Stomach (tissue), 8 donors: ENCODE measurements at regions not wholly inside any gene's neighbourhood (a gene's known extent, or its start where the extent isn't known, plus 50 kb on each side); places are given as distances from the start of the nearest gene placed in this dataset.

Source experiments
- DNase-seq, 2 donors: peaks; one replicate each; pipeline versions ENCODE4 v3.0.0 to v3.0.0-alpha.2; 2013 to 2019
- H3K27ac ChIP-seq, 5 donors: fragments of 200-600 bp in 4 of 5; sonication (generic) in 4 of 5; one replicate each; pipeline ENCODE4 v1.5.1; 2013 to 2019; ENCODE audit warnings: mild to moderate bottlenecking in 1 of 5, moderate library complexity in 1 of 5
- H3K27me3 ChIP-seq, 3 donors: fragments of 200-600 bp; sonication (generic); one replicate each; pipeline ENCODE4 v1.5.1; 2017 to 2019; ENCODE audit warnings: mixed run types in 1 of 3
- H3K36me3 ChIP-seq, 4 donors: fragments of 200-600 bp; sonication (generic); 1 replicate in 3 of 4; 2 replicates in 1 of 4; pipeline ENCODE4 v1.5.1; 2016 to 2019
- H3K4me1 ChIP-seq, 4 donors: fragments of 200-600 bp; sonication (generic); one replicate each; pipeline ENCODE4 v1.5.1; 2016 to 2019
- H3K4me3 ChIP-seq, 4 donors: fragments of 200-600 bp; sonication (generic) in 3 of 4; one replicate each; pipeline ENCODE4 v1.5.1; 2016 to 2019; ENCODE audit warnings: mild to moderate bottlenecking in 1 of 4
- H3K9me3 ChIP-seq, 4 donors: fragments of 200-600 bp; sonication (generic); one replicate each; pipeline ENCODE4 v1.5.1; 2016 to 2019
- CTCF ChIP-seq, 7 experiments: fragments of 450-650 bp in 4 of 7; fragments of 200-600 bp in 3 of 7; sonication (generic) in 3 of 7; IDR thresholded peaks; one replicate each; pipeline ENCODE4 v1.5.1; 2016 to 2019; ENCODE audit warnings: antibody characterized with exemption in 7 of 7, control low read depth in 2 of 7, mild to moderate bottlenecking in 1 of 7
- EP300 ChIP-seq: sonication (generic); formaldehyde crosslinking; IDR thresholded peaks from one replicate; pipeline ENCODE4 v1.6.1; 2017; ENCODE audit warnings: antibody characterized with exemption
- POLR2A ChIP-seq, 4 donors: fragments of 450-650 bp; IDR thresholded peaks; one replicate each; pipeline ENCODE4 v1.6.1; 2016; ENCODE audit warnings: antibody characterized with exemption in 4 of 4, control low read depth in 2 of 4, mild to moderate bottlenecking in 1 of 4, moderate library complexity in 1 of 4
- POLR2AphosphoS5 ChIP-seq, 3 donors: sonication (generic); formaldehyde crosslinking; IDR thresholded peaks; one replicate each; pipeline ENCODE4 v1.6.1; 2016; ENCODE audit warnings: antibody characterized with exemption in 3 of 3
- WGBS, 5 donors: extraction: QIAGEN DNeasy Blood & Tissue Kit in 3 of 5; methylation state at CpG; one replicate each; pipeline versions ENCODE4 v1.1.5 to v1.1.7; 2013 to 2018; 5-methylcytosine and 5-hydroxymethylcytosine counted together
- intact Hi-C: fragments of 100-400 bp; cut with DNase I; formaldehyde crosslinking; loops from one replicate; pipeline ENCODE4 v1.15.1; 2023; ENCODE audit warnings: low total_unique reads
- donor health status: healthy with polysubstance abuse.
- donor health status: Bipolar disorder and iron deficiency.
- donor health status: healthy.

GRCh38 chr6:71642793-71643192 is 243.6 kb upstream of the RIMS1 start:
- 88 to 94% (median 90%) methylated on average over 4 of the region's 4 CpGs for WGBS, 5 donors
- Histone ChIP-seq H3K9me3 (no peaks in the 10 kb centered on the region), H3K27ac (no peak overlapping the region), H3K27me3 (no peaks in the 10 kb centered on the region), H3K4me1 (no peaks in the 10 kb centered on the region), H3K36me3 (no peaks in the 10 kb centered on the region), H3K4me3 (no peak overlapping the region)
- intact Hi-C loops = no loop called here
- TF ChIP-seq POLR2A (IDR thresholded peaks at IDR 0.05) (no peak), EP300 (no peak), POLR2AphosphoS5 (IDR thresholded peaks at IDR 0.05) (no peak), CTCF (IDR thresholded peaks at IDR 0.05) (no peak)
- DNase-seq = no peak

GRCh38 chr6:71645299-71645698 is 241.1 kb upstream of the RIMS1 start:
- WGBS, 5 donors = 69 to 95% (median 88%) methylated on average over 3 of the region's 3 CpGs
- no peaks in the 10 kb centered on the region for H3K9me3 ChIP-seq
- H3K36me3 ChIP-seq = no peaks in the 10 kb centered on the region
- no peaks in the 10 kb centered on the region for H3K27me3 ChIP-seq
- no peak overlapping the region for H3K27ac ChIP-seq
- no peak overlapping the region for H3K4me3 ChIP-seq
- H3K4me1 ChIP-seq = no peaks in the 10 kb centered on the region
- no peak for TF ChIP-seq POLR2A (IDR thresholded peaks at IDR 0.05)
- TF ChIP-seq EP300 = no peak
- no peak for TF ChIP-seq POLR2AphosphoS5 (IDR thresholded peaks at IDR 0.05)
- TF ChIP-seq CTCF (IDR thresholded peaks at IDR 0.05) = no peak
- intact Hi-C loops = no loop called here
- DNase-seq = no peak

- intact Hi-C loops = no loop called here
- TF ChIP-seq EP300 (no peak), POLR2A (IDR thresholded peaks at IDR 0.05) (no peak), CTCF (IDR thresholded peaks at IDR 0.05) (no peak), POLR2AphosphoS5 (IDR thresholded peaks at IDR 0.05) (no peak)
- H3K4me1 ChIP-seq = no peaks in the 10 kb centered on the region
- no peak for DNase-seq
- WGBS, 5 donors = 58 to 72% (median 70%) methylated on average over 2 of the region's 2 CpGs
- H3K4me3 ChIP-seq = no peak overlapping the region
- no peak overlapping the region for H3K27ac ChIP-seq
- H3K36me3 ChIP-seq = no peaks in the 10 kb centered on the region
- H3K27me3 ChIP-seq = no peaks in the 10 kb centered on the region
- H3K9me3 ChIP-seq = no peaks in the 10 kb centered on the region
Observed at GRCh38 chr6:71649915-71650314, 236.4 kb upstream of the RIMS1 start.

- no peaks in the 10 kb centered on the region for H3K9me3 ChIP-seq
- no peaks in the 10 kb centered on the region for H3K4me1 ChIP-seq
- H3K36me3 ChIP-seq = no peaks in the 10 kb centered on the region
- WGBS, 5 donors = 60 to 66% (median 65%) methylated on average over 2 of the region's 2 CpGs
- no peak overlapping the region for H3K27ac ChIP-seq
- DNase-seq = no peak
- H3K27me3 ChIP-seq = no peaks in the 10 kb centered on the region
- H3K4me3 ChIP-seq = no peak overlapping the region
- intact Hi-C loops = no loop called here
- TF ChIP-seq POLR2A (IDR thresholded peaks at IDR 0.05) (no peak), POLR2AphosphoS5 (IDR thresholded peaks at IDR 0.05) (no peak), CTCF (IDR thresholded peaks at IDR 0.05) (no peak), EP300 (no peak)
Observed at GRCh38 chr6:71651636-71652035, 234.7 kb upstream of the RIMS1 start.
